SK-N-SH (cell line): ENCODE measurements at regions not wholly inside any gene's neighbourhood (a gene's known extent, or its start where the extent isn't known, plus 50 kb on each side); places are given as distances from the start of the nearest gene placed in this dataset.

Experiments
- CTCF ChIA-PET: fragments of 300-600, 350-600 bp; formaldehyde crosslinking; extraction: SDS; loops from one replicate; lab custom pipeline; 2021; lab: Yijun Ruan, JAX
- POLR2A ChIA-PET: fragments of 350-600 bp; sonication (Branson Sonifier 250); formaldehyde crosslinking; extraction: SDS; loops from one replicate; lab custom pipeline; 2020; ENCODE audit warnings: antibody characterized with exemption, inconsistent platforms; lab: Yijun Ruan, JAX
- DNase-seq: peaks from one replicate; pipeline ENCODE4 v3.0.0; 2012
- H2AFZ ChIP-seq: fragments of 200-600 bp; sonication (generic); 2 replicates; pipeline ENCODE4 v1.8.1; 2016; ENCODE audit warnings: antibody characterized with exemption, mild to moderate bottlenecking, low read depth
- H3F3A ChIP-seq: fragments of 200-600 bp; sonication (generic); replicated peaks from 2 replicates; pipeline ENCODE3; 2016; ENCODE audit warnings: antibody characterized with exemption, mild to moderate bottlenecking; ENCODE audit not compliant: insufficient read depth
- H3K27ac ChIP-seq, 2 experiments: fragments of 200-500 bp in 1 of 2; fragments of 200-600 bp in 1 of 2; sonication (Bioruptor generic) in 1 of 2; sonication (generic), shearing (Covaris generic) in 1 of 2; 2 replicates each; pipeline versions ENCODE4 v1.5.1 to v1.6.1; 2014 to 2016; ENCODE audit warnings: low read depth in 2 of 2, inconsistent platforms in 1 of 2, low read length in 1 of 2, mild to moderate bottlenecking in 1 of 2, mixed read lengths in 1 of 2
- H3K27me3 ChIP-seq: fragments of 200-600 bp; sonication (generic), shearing (Covaris generic); 2 replicates; pipeline ENCODE4 v1.6.1; 2016; ENCODE audit warnings: mixed run types; ENCODE audit not compliant: insufficient read depth
- H3K36me3 ChIP-seq, 2 experiments: fragments of 200-500 bp in 1 of 2; fragments of 200-600 bp in 1 of 2; sonication (Bioruptor generic) in 1 of 2; sonication (generic) in 1 of 2; replicated peaks in 1 of 2; 2 replicates each; pipeline versions ENCODE3 to v1.5.1; 2014 to 2016; ENCODE audit warnings: low read length in 1 of 2, mild to moderate bottlenecking in 1 of 2; ENCODE audit not compliant: insufficient read depth in 2 of 2, control insufficient read depth in 1 of 2
- H3K4me1 ChIP-seq, 2 experiments: fragments of 200-500 bp in 1 of 2; fragments of 200-600 bp in 1 of 2; sonication (Bioruptor generic) in 1 of 2; sonication (generic), shearing (Covaris generic) in 1 of 2; 2 replicates each; pipeline versions ENCODE4 v1.5.1 to v1.6.1; 2014 to 2016; ENCODE audit warnings: low read depth in 1 of 2, low read length in 1 of 2, mixed run types in 1 of 2; ENCODE audit not compliant: insufficient read depth in 2 of 2, control insufficient read depth in 1 of 2
- H3K4me2 ChIP-seq: fragments of 200-600 bp; sonication (generic), shearing (Covaris generic); 2 replicates; pipeline ENCODE4 v1.6.1; 2017; ENCODE audit warnings: mixed run types
- H3K4me3 ChIP-seq, 2 experiments: fragments of 200-500 bp in 1 of 2; fragments of 200-600 bp in 1 of 2; sonication (Bioruptor generic) in 1 of 2; sonication (generic), shearing (Covaris generic) in 1 of 2; 2 replicates each; pipeline versions ENCODE4 v1.5.1 to v1.8.1; 2014 to 2016; ENCODE audit warnings: low read depth in 2 of 2, inconsistent platforms in 1 of 2, low read length in 1 of 2, mild to moderate bottlenecking in 1 of 2, mixed read lengths in 1 of 2, moderate library complexity in 1 of 2
- H3K79me2 ChIP-seq: fragments of 200-600 bp; sonication (generic); 2 replicates; pipeline ENCODE4 v1.8.1; 2017; ENCODE audit warnings: mild to moderate bottlenecking; ENCODE audit not compliant: insufficient read depth
- H3K9ac ChIP-seq: fragments of 200-600 bp; sonication (generic); 2 replicates; pipeline ENCODE4 v1.6.1; 2017; ENCODE audit warnings: mixed run types
- H3K9me2 ChIP-seq: fragments of 200-600 bp; sonication (generic); 2 replicates; pipeline ENCODE4 v1.6.1; 2017; ENCODE audit warnings: mixed run types
- H3K9me3 ChIP-seq: fragments of 200-600 bp; sonication (generic); 2 replicates; pipeline ENCODE4 v1.6.1; 2017; ENCODE audit warnings: mixed run types, mild to moderate bottlenecking, moderate library complexity
- H4K20me1 ChIP-seq: fragments of 200-600 bp; sonication (generic); 2 replicates; pipeline ENCODE4 v1.6.1; 2017; ENCODE audit warnings: mild to moderate bottlenecking, mixed run types; ENCODE audit not compliant: insufficient read depth
- CHD2 ChIP-seq: fragments of 150-350 bp; IDR thresholded peaks from 2 replicates; pipeline ENCODE4 v1.6.1; 2018; ENCODE audit warnings: low read length; ENCODE audit not compliant: partially characterized antibody
- EP300 ChIP-seq, 2 experiments: IDR thresholded peaks; 2 replicates each; pipeline versions ENCODE4 v1.4.0 to v1.6.1; 2012; ENCODE audit warnings: borderline replicate concordance in 1 of 2, low read depth in 1 of 2, low read length in 1 of 2
- FOSL2 ChIP-seq: IDR thresholded peaks from 2 replicates; pipeline ENCODE4 v1.4.0; 2012; ENCODE audit warnings: low read depth, mild to moderate bottlenecking, moderate library complexity, borderline replicate concordance
- JUND ChIP-seq: IDR thresholded peaks from 2 replicates; pipeline ENCODE4 v1.4.0; 2012
- MXI1 ChIP-seq: IDR thresholded peaks from 2 replicates; pipeline ENCODE4 v1.6.1; 2012; ENCODE audit warnings: mild to moderate bottlenecking, low read depth, low read length, improper control_type of control experiment
- POLR2AphosphoS5 ChIP-seq: IDR thresholded peaks from 2 replicates; pipeline ENCODE4 v1.6.1; 2012; ENCODE audit warnings: low read depth, low read length
- RXRA ChIP-seq: IDR thresholded peaks from 2 replicates; pipeline ENCODE4 v1.4.0; 2012; ENCODE audit warnings: low read depth, mild to moderate bottlenecking, borderline replicate concordance
- SIN3A ChIP-seq: IDR thresholded peaks from 2 replicates; pipeline ENCODE4 v1.6.1; 2012; ENCODE audit warnings: low read depth, mild to moderate bottlenecking, low read length, moderate library complexity, borderline replicate concordance
- SMC3 ChIP-seq: IDR thresholded peaks from 2 replicates; pipeline ENCODE4 v1.6.1; 2012; ENCODE audit warnings: low read depth, low read length, improper control_type of control experiment
- TAF1 ChIP-seq: IDR thresholded peaks from 2 replicates; pipeline ENCODE4 v1.6.1; 2012; ENCODE audit warnings: low read depth, mild to moderate bottlenecking, low read length, moderate library complexity, borderline replicate concordance
- TCF12 ChIP-seq: IDR thresholded peaks from 2 replicates; pipeline ENCODE4 v1.4.0; 2012
- YY1 ChIP-seq: IDR thresholded peaks from 2 replicates; pipeline ENCODE4 v1.4.0; 2012; ENCODE audit warnings: low read depth, mild to moderate bottlenecking
- ZBTB33 ChIP-seq: IDR thresholded peaks from 2 replicates; pipeline ENCODE4 v1.4.0; 2012; ENCODE audit warnings: low read depth, borderline replicate concordance
- WGBS: methylation state at CpG from one replicate; pipeline ENCODE4 v1.1.6; 2017; ENCODE audit warnings: low lambda C conversion rate; 5-methylcytosine and 5-hydroxymethylcytosine counted together
- TF ChIP-seq, protein P1 (sequence below): fragments of 150-350 bp; IDR thresholded peaks from 2 replicates; pipeline ENCODE4 v1.6.1; 2016; ENCODE audit warnings: mild to moderate bottlenecking, low read depth, low read length
- TF ChIP-seq, protein P2 (sequence below): IDR thresholded peaks from 2 replicates; pipeline ENCODE4 v1.4.0; 2012; ENCODE audit warnings: low read depth

- 96% methylated on average over 2 of the region's 2 CpGs for WGBS
- CTCF ChIA-PET = no interaction called here
- Histone ChIP-seq H3K9me2 (no peaks in the 10 kb centered on the region), H3K36me3 (no peaks in the 10 kb centered on the region), H3K79me2 (no peaks in the 10 kb centered on the region), H3K9ac (no peak overlapping the region), H3K9me3 (no peaks in the 10 kb centered on the region), H3K4me2 (no peak overlapping the region)
- no peak for DNase-seq
- no peak for TF ChIP-seq SMC3
- TF ChIP-seq, all 33 proteins: peak for 0
- Histone ChIP-seq H3K4me1 (0 out of 4 replicates have a peak, but pooled peaks cover 0 to 4% of the 10 kb centered on the region in 2 experiments), H3K27me3 (no peaks in the 10 kb centered on the region), H3K4me3 (no peak overlapping the region), H3K27ac (no peak overlapping the region), H2AFZ (no peak overlapping the region), H4K20me1 (no peaks in the 10 kb centered on the region), H3F3A (peaks cover 5% of the 10 kb centered on the region)
- POLR2A ChIA-PET = no interaction called here
Measured at GRCh38 chr6:25064006-25064405, 128.2 kb upstream of the RIPOR2 start.

DNA sequence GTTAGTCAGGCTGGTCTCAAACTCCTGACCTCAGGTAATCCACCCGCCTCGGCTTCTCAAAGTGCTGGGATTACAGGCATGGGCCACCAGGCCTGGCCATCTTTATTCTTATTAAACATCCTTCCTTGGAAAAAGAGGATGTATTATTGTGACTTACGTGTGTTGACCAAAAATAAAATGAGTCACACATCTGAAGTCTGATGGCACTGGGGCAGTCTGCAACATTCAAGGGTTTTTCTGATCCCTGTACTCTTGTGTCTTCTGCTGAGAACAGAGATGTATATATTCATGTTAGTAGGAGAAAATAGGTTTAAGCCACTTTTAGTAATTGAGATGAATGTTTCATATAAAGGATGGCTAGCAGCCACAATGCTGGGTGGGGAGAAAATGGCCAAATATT is 129.9 kb upstream of the RIPOR2 start:
- H2AFZ ChIP-seq = no peak overlapping the region
- ChIA-PET POLR2A (no interaction called here), CTCF (interaction anchor here (0.9 to 1.0 kb wide), 2 partner anchors 210 to 217 kb away, joined by 3 read pairs; no protein-coding TSS in a partner anchor)
- no peak overlapping the region for H3K4me3 ChIP-seq
- no peak overlapping the region for H3K27ac ChIP-seq
- H3K9me2 ChIP-seq = no peaks in the 10 kb centered on the region
- TF ChIP-seq POLR2AphosphoS5 (no peak), EP300 (IDR thresholded peaks at IDR 0.05; ENCODE audit: borderline replicate concordance in 1 of 2, low read depth in 1 of 2, low read length in 1 of 2) (no peak), RXRA (no peak), MXI1 (no peak)
- TF ChIP-seq, protein P1, sequence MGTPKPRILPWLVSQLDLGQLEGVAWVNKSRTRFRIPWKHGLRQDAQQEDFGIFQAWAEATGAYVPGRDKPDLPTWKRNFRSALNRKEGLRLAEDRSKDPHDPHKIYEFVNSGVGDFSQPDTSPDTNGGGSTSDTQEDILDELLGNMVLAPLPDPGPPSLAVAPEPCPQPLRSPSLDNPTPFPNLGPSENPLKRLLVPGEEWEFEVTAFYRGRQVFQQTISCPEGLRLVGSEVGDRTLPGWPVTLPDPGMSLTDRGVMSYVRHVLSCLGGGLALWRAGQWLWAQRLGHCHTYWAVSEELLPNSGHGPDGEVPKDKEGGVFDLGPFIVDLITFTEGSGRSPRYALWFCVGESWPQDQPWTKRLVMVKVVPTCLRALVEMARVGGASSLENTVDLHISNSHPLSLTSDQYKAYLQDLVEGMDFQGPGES = no peak
- no peak for DNase-seq
- H3K79me2 ChIP-seq = no peaks in the 10 kb centered on the region
- H3K36me3 ChIP-seq = no peaks in the 10 kb centered on the region
- H3K4me1 ChIP-seq = peaks cover 2 to 4% of the 10 kb centered on the region in 2 experiments; a peak in 1 of 4 replicates
- no peaks in the 10 kb centered on the region for H4K20me1 ChIP-seq
- H3K9ac ChIP-seq = no peak overlapping the region
- WGBS = 90% methylated on average over 3 of the region's 3 CpGs
- H3K9me3 ChIP-seq = no peaks in the 10 kb centered on the region
- no peak overlapping the region for H3K4me2 ChIP-seq
- H3F3A ChIP-seq = peaks cover 5% of the 10 kb centered on the region
- no peaks in the 10 kb centered on the region for H3K27me3 ChIP-seq

GRCh38 chr6:25066593-25066992 is 130.8 kb upstream of the RIPOR2 start:
- Histone ChIP-seq H3F3A (peaks cover 5% of the 10 kb centered on the region), H3K4me2 (no peak overlapping the region), H3K9ac (no peak overlapping the region), H3K36me3 (no peaks in the 10 kb centered on the region), H3K9me2 (no peaks in the 10 kb centered on the region), H4K20me1 (no peaks in the 10 kb centered on the region), H3K27me3 (no peaks in the 10 kb centered on the region), H3K27ac (no peak overlapping the region), H3K4me1 (peaks cover 0 to 2% of the 10 kb centered on the region in 2 experiments; a peak in 2 of 4 replicates), H3K9me3 (no peaks in the 10 kb centered on the region), H2AFZ (no peak overlapping the region), H3K4me3 (no peak overlapping the region), H3K79me2 (no peaks in the 10 kb centered on the region)
- ChIA-PET POLR2A (no interaction called here), CTCF (interaction anchor here (1.9 kb wide), 1 partner anchor 211 kb away, joined by 8 read pairs; no protein-coding TSS in a partner anchor)
- 85% methylated on average over 1 of the region's 1 CpG for WGBS
- DNase-seq = no peak
- no peak for TF ChIP-seq POLR2AphosphoS5
- TF ChIP-seq SMC3 = no peak
- TF ChIP-seq RXRA = no peak
- TF ChIP-seq SIN3A = no peak
- TF ChIP-seq, protein P2, sequence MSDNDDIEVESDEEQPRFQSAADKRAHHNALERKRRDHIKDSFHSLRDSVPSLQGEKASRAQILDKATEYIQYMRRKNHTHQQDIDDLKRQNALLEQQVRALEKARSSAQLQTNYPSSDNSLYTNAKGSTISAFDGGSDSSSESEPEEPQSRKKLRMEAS = no peak
- no peak for TF ChIP-seq ZBTB33
- TF ChIP-seq TAF1 = no peak
- TF ChIP-seq TCF12 = no peak
- TF ChIP-seq JUND = no peak
- TF ChIP-seq, protein P1 = no peak
- TF ChIP-seq YY1 = no peak
- no peak for TF ChIP-seq FOSL2
- TF ChIP-seq CHD2 = no peak
